IMR-90 (cell line): ENCODE measurements at regions not wholly inside any gene's neighbourhood (a gene's known extent, or its start where the extent isn't known, plus 50 kb on each side); places are given as distances from the start of the nearest gene placed in this dataset.

Source experiments
- ATAC-seq: fragments of 200-7000 bp; cut with Tn5 transposase; 2 replicates; pipeline ENCODE4 v1.9.1; 2020; ENCODE audit warnings: low read depth, mild to moderate bottlenecking, moderate library complexity
- BruUV-seq: library from RNA; stranded (reverse); fragments of 400-500 nt; replicated peaks from 2 replicates; lab custom pipeline; 2021; lab: Mats Ljungman, UMichigan
- CTCF ChIA-PET: fragments of 300-600 bp; formaldehyde crosslinking; extraction: SDS; loops from one replicate; lab custom pipeline; 2021; ENCODE audit warnings: antibody characterized with exemption; lab: Yijun Ruan, JAX
- POLR2A ChIA-PET: fragments of 300-600 bp; sonication (Branson Sonifier 250); formaldehyde crosslinking; loops from one replicate; lab custom pipeline; 2022; ENCODE audit warnings: antibody characterized with exemption; ENCODE audit not compliant: unreplicated experiment; lab: Charles Lee
- DNase-seq: peaks from one replicate; pipeline ENCODE4 v3.0.0; 2013
- H2AFZ ChIP-seq: replicated peaks from 2 replicates; pipeline ENCODE3; 2013; ENCODE audit warnings: low read length, mild to moderate bottlenecking; ENCODE audit not compliant: poor library complexity
- H2AK5ac ChIP-seq: 2 replicates; pipeline ENCODE4 v1.6.1; 2013; ENCODE audit warnings: low read depth, low read length, inconsistent platforms
- H2AK9ac ChIP-seq: replicated peaks from 2 replicates; pipeline ENCODE3; 2013; ENCODE audit warnings: mild to moderate bottlenecking, low read depth, low read length, moderate library complexity; ENCODE audit not compliant: poor library complexity
- H2BK120ac ChIP-seq: 2 replicates; pipeline ENCODE4 v1.6.1; 2013; ENCODE audit warnings: low read depth, low read length, inconsistent platforms
- H2BK15ac ChIP-seq: 3 replicates; pipeline ENCODE4 v1.6.1; 2013; ENCODE audit warnings: low read depth, low read length, inconsistent platforms
- H2BK20ac ChIP-seq: 2 replicates; pipeline ENCODE4 v1.6.1; 2013; ENCODE audit warnings: low read depth, mild to moderate bottlenecking, inconsistent platforms, low read length, moderate library complexity
- H2BK5ac ChIP-seq: 2 replicates; pipeline ENCODE4 v1.6.1; 2013; ENCODE audit warnings: mild to moderate bottlenecking, low read depth, low read length, inconsistent platforms; ENCODE audit not compliant: poor library complexity, severe bottlenecking
- H3K14ac ChIP-seq: replicated peaks from 2 replicates; pipeline ENCODE4 v1.6.1; 2013; ENCODE audit warnings: low read depth, low read length, inconsistent platforms
- H3K18ac ChIP-seq: 2 replicates; pipeline ENCODE4 v1.6.1; 2013; ENCODE audit warnings: low read depth, low read length, control low read depth
- H3K23ac ChIP-seq: 2 replicates; pipeline ENCODE4 v1.6.1; 2013; ENCODE audit warnings: low read depth, low read length, inconsistent platforms
- H3K27ac ChIP-seq: 2 replicates; pipeline ENCODE4 v1.5.1; 2013; ENCODE audit warnings: mild to moderate bottlenecking, control low read depth, low read length; ENCODE audit not compliant: insufficient read depth
- H3K27me3 ChIP-seq: 2 replicates; pipeline ENCODE4 v1.6.1; 2013; ENCODE audit warnings: low read length; ENCODE audit not compliant: control insufficient read depth, insufficient read depth
- H3K36me3 ChIP-seq: 2 replicates; pipeline ENCODE4 v1.6.1; 2013; ENCODE audit warnings: low read length, mixed read lengths; ENCODE audit not compliant: control insufficient read depth, insufficient read depth
- H3K4ac ChIP-seq: 2 replicates; pipeline ENCODE4 v1.6.1; 2013; ENCODE audit warnings: low read depth, low read length, inconsistent platforms
- H3K4me1 ChIP-seq: 2 replicates; pipeline ENCODE4 v1.6.1; 2013; ENCODE audit warnings: low read length, mixed read lengths; ENCODE audit not compliant: control insufficient read depth, insufficient read depth
- H3K4me2 ChIP-seq: 2 replicates; pipeline ENCODE4 v1.6.1; 2013; ENCODE audit warnings: low read depth, mild to moderate bottlenecking, control low read depth, low read length, moderate library complexity
- H3K4me3 ChIP-seq: 2 replicates; pipeline ENCODE4 v1.5.1; 2013; ENCODE audit warnings: low read depth, mild to moderate bottlenecking, control low read depth, low read length, moderate library complexity; ENCODE audit not compliant: insufficient read depth
- H3K56ac ChIP-seq: 2 replicates; pipeline ENCODE4 v1.6.1; 2013; ENCODE audit warnings: low read length, inconsistent platforms; ENCODE audit not compliant: insufficient read depth; ENCODE audit errors: extremely low read depth
- H3K79me1 ChIP-seq, 2 experiments: 2 replicates each; pipeline ENCODE4 v1.6.1; 2013; ENCODE audit warnings: low read length in 2 of 2, inconsistent platforms in 1 of 2, low read depth in 1 of 2
- H3K9ac ChIP-seq: 2 replicates; pipeline ENCODE4 v1.6.1; 2013; ENCODE audit warnings: low read depth, low read length, control low read depth
- H3K9me1 ChIP-seq: 2 replicates; pipeline ENCODE4 v1.6.1; 2013; ENCODE audit warnings: low read length, inconsistent platforms; ENCODE audit not compliant: insufficient read depth
- H3K9me3 ChIP-seq: 2 replicates; pipeline ENCODE4 v1.6.1; 2013; ENCODE audit warnings: low read length; ENCODE audit not compliant: control insufficient read depth, insufficient read depth
- H4K20me1 ChIP-seq: 2 replicates; pipeline ENCODE4 v1.6.1; 2013; ENCODE audit warnings: low read length, inconsistent platforms; ENCODE audit not compliant: insufficient read depth
- H4K5ac ChIP-seq: 2 replicates; pipeline ENCODE4 v1.6.1; 2013; ENCODE audit warnings: mild to moderate bottlenecking, low read depth, low read length, control low read depth
- H4K8ac ChIP-seq, 2 experiments: 2 replicates each; pipeline ENCODE4 v1.6.1; 2013; ENCODE audit warnings: low read depth in 2 of 2, low read length in 2 of 2, control low read depth in 1 of 2, inconsistent platforms in 1 of 2
- H4K91ac ChIP-seq: 2 replicates; pipeline ENCODE4 v1.6.1; 2013; ENCODE audit warnings: low read depth, low read length, inconsistent platforms; ENCODE audit not compliant: insufficient read depth
- BHLHE40 ChIP-seq: fragments of 150-350 bp; IDR thresholded peaks from 2 replicates; pipeline ENCODE4 v1.6.1; 2016; ENCODE audit warnings: mild to moderate bottlenecking, low read depth, low read length
- CEBPB ChIP-seq: IDR thresholded peaks from 2 replicates; pipeline ENCODE4 v1.6.1; 2012; ENCODE audit warnings: low read depth, low read length, improper control_type of control experiment
- CHD1 ChIP-seq: IDR thresholded peaks from 2 replicates; pipeline ENCODE4 v1.6.1; 2012; ENCODE audit warnings: low read depth, low read length, improper control_type of control experiment
- CTCF ChIP-seq: conservative IDR thresholded peaks from 2 replicates; pipeline ENCODE4 v1.5.1; 2012; ENCODE audit warnings: mild to moderate bottlenecking, low read depth, low read length, improper control_type of control experiment
- ELK1 ChIP-seq: fragments of 150-350 bp; IDR thresholded peaks from 2 replicates; pipeline ENCODE4 v1.6.1; 2016; ENCODE audit warnings: low read depth, mild to moderate bottlenecking, low read length, moderate library complexity, borderline replicate concordance
- FOS ChIP-seq: fragments of 150-350 bp; IDR thresholded peaks from 2 replicates; pipeline ENCODE4 v1.6.1; 2016; ENCODE audit warnings: low read depth, low read length
- MAFK ChIP-seq: IDR thresholded peaks from 2 replicates; pipeline ENCODE4 v1.6.1; 2012; ENCODE audit warnings: low read depth, low read length, improper control_type of control experiment
- MAZ ChIP-seq: IDR thresholded peaks from 2 replicates; pipeline ENCODE4 v1.6.1; 2012; ENCODE audit warnings: low read depth, mild to moderate bottlenecking, low read length, improper control_type of control experiment, moderate library complexity, borderline replicate concordance
- MXI1 ChIP-seq: IDR thresholded peaks from 2 replicates; pipeline ENCODE4 v1.6.1; 2012; ENCODE audit warnings: low read depth, mild to moderate bottlenecking, low read length, moderate library complexity, borderline replicate concordance
- NFE2L2 ChIP-seq: fragments of 150-350 bp; IDR thresholded peaks from 2 replicates; pipeline ENCODE4 v1.6.1; 2016; ENCODE audit warnings: low read depth, mild to moderate bottlenecking, low read length
- POLR2A ChIP-seq: IDR thresholded peaks from 2 replicates; pipeline ENCODE4 v1.6.1; 2012; ENCODE audit warnings: mild to moderate bottlenecking, low read depth, low read length
- RAD21 ChIP-seq: IDR thresholded peaks from 2 replicates; pipeline ENCODE4 v1.6.1; 2012; ENCODE audit warnings: low read length, improper control_type of control experiment
- RCOR1 ChIP-seq: IDR thresholded peaks from 2 replicates; pipeline ENCODE4 v1.6.1; 2012; ENCODE audit warnings: mild to moderate bottlenecking, low read length, improper control_type of control experiment; ENCODE audit not compliant: insufficient replicate concordance
- RFX5 ChIP-seq: IDR thresholded peaks from 2 replicates; pipeline ENCODE4 v1.8.0; 2012; ENCODE audit warnings: low read depth, mild to moderate bottlenecking, low read length, moderate library complexity
- SMC3 ChIP-seq: fragments of 150-350 bp; IDR thresholded peaks from 2 replicates; pipeline ENCODE4 v1.6.1; 2016; ENCODE audit warnings: low read depth, mild to moderate bottlenecking, antibody characterized with exemption, low read length, moderate library complexity
- USF2 ChIP-seq: fragments of 150-350 bp; IDR thresholded peaks from 2 replicates; pipeline ENCODE4 v1.6.1; 2017; ENCODE audit warnings: mild to moderate bottlenecking, antibody characterized with exemption, low read length, low read depth
- WGBS, 2 experiments: methylation state at CpG; one replicate each; pipeline versions ENCODE4 v1.1.5 to v1.1.7; 2013; ENCODE audit warnings: missing lambda C conversion rate in 2 of 2; ENCODE audit not compliant: insufficient read length in 1 of 2; ENCODE audit errors: extremely low coverage in 2 of 2; 5-methylcytosine and 5-hydroxymethylcytosine counted together
- dilution Hi-C: fragments of 300-500 bp; cut with HindIII; formaldehyde crosslinking; loops from one replicate; pipeline ENCODE4 v1.14.3; 2018; ENCODE audit warnings: low sequenced_read_pairs; ENCODE audit not compliant: unreplicated experiment
- in situ Hi-C: fragments of 300-500 bp; cut with MboI; formaldehyde crosslinking; loops from 3 replicates; pipeline ENCODE4 v1.14.3; 2019; ENCODE audit warnings: low sequenced_read_pairs, inconsistent platforms, mixed read lengths
- intact Hi-C: fragments of 100-400 bp; cut with micrococcal nuclease; formaldehyde crosslinking; loops from 2 replicates; pipeline ENCODE4 v1.10.0; 2022

- in situ Hi-C loops (no loop called here), intact Hi-C loops (no loop called here), dilution Hi-C loops (no loop called here)
- Histone ChIP-seq H3K9me1 (no peaks in the 10 kb centered on the region), H2BK20ac (no peak overlapping the region), H3K9ac (no peak overlapping the region), H4K5ac (no peak overlapping the region), H4K91ac (no peak overlapping the region), H2AFZ (no peak overlapping the region), H3K4me3 (no peak overlapping the region), H3K14ac (no peak overlapping the region), H2AK9ac (no peak overlapping the region), H3K79me1 (no peaks in the 10 kb centered on the region), H4K20me1 (no peaks in the 10 kb centered on the region), H4K8ac (no peak overlapping the region), H2AK5ac (no peak overlapping the region), H3K27me3 (no peaks in the 10 kb centered on the region), H2BK15ac (no peak overlapping the region), H3K56ac (no peak overlapping the region), H3K18ac (no peak overlapping the region), H3K23ac (no peak overlapping the region), H2BK5ac (no peak overlapping the region), H3K4me2 (no peak overlapping the region), H3K27ac (no peak overlapping the region), H3K4ac (no peak overlapping the region), H3K36me3 (no peaks in the 10 kb centered on the region), H3K9me3 (no peaks in the 10 kb centered on the region), H2BK120ac (no peak overlapping the region), H3K4me1 (no peaks in the 10 kb centered on the region)
- TF ChIP-seq POLR2A (no peak), BHLHE40 (no peak), CEBPB (no peak), CTCF (no peak), ELK1 (no peak), MAFK (no peak), CHD1 (no peak), FOS (no peak), MXI1 (no peak), RFX5 (no peak), RAD21 (no peak), NFE2L2 (no peak), RCOR1 (no peak), MAZ (no peak), USF2 (no peak), SMC3 (no peak)
- no TSS peak for BruUV-seq
- POLR2A ChIA-PET = no interaction called here
- CTCF ChIA-PET = no interaction called here
- ATAC-seq (no peak), DNase-seq (no peak)
- WGBS, 2 experiments = no CpG with 5 or more reads among the region's 5 CpGs
Observed at GRCh38 chr16:54442864-54443263, 156.3 kb upstream of the IRX3 start.
